GM21723 (cell line): ENCODE measurements at regions not wholly inside any gene's neighbourhood (a gene's known extent, or its start where the extent isn't known, plus 50 kb on each side); places are given as distances from the start of the nearest gene placed in this dataset.

Experiments used
- ATAC-seq: cut with Tn5 transposase; IDR thresholded peaks from one replicate; pipeline ENCODE4 v1.9.1; 2021; ENCODE audit warnings: mild to moderate bottlenecking, moderate library complexity; ENCODE audit not compliant: unreplicated experiment

DNA sequence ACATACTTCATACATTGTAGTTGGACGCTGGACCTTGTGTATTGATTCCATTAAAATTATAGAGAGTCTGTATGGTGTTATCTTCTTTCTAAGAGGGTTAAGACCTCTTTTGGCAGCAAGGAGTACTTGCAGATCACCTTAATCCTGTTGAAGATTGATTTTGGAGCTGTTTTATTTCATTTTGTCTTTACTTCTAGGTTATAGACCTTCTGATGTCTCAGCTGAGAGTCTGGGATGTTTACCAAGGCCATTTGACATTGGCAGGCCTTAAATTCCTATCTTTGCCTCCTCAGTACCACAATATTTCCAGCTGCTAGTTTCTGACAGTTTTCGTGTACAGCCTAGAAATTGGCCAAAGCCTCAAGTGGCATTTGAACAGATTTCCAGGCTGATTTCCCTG is 338.0 kb downstream of the LMO4 start:
- ATAC-seq: no peak

DNA sequence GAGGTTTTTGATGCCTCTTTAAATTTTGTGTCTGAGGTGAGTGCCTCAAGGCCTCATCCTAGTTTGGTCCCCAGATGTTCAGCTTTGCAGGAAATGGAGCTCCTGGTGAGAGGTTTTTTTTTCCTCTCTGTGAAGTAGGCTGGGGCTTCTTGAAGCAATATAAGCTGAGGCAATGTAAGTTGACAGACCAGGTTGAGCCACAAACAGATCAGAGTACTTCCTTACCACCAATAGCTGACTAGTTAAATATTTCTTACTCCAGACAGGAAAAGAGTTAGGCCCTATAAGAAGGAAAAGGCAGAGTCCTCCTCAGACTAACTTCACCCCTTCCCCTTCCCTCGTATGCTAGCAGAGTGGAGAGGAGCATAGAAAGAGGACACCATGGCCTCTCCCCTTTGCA is 341.0 kb downstream of the LMO4 start:
- ATAC-seq: no peak

DNA sequence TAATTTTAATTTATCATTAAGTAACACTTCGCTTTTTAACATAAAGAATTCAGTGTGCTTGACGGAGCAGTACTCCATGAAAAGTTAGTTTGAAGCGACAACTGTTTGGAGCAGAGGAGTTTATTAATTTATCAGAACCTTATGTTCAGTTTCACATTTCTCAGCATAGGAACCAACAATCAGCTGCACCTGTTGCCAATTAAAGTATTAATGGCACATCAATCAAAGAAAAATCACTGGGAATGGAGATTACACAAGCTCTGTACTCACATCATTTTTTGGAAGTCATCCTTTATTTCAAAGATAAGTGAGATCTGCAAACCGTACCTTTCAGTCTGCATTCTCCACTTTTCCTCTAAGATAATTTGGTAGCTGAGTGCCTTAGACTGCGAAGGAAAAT is 344.6 kb downstream of the LMO4 start:
- no peak for ATAC-seq

DNA sequence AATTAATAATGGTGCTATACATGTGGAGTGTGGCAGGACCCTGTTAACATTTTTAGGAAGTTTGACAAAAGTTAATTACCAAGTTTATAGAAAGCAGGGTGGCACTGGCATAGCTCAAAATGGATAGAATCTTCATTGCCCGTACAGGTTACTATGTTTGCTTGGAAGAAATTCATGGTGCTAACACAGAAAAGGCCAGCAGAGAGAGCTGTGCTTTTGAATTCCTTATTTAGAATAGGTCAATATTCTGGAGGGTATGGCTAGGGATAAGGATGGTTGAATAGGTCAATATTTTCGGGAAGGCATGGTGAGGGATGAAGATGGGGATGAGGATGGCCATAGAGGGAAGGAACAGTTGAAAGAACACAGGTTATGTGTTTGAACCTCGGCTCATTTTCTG is 345.1 kb downstream of the LMO4 start:
- no peak for ATAC-seq

DNA sequence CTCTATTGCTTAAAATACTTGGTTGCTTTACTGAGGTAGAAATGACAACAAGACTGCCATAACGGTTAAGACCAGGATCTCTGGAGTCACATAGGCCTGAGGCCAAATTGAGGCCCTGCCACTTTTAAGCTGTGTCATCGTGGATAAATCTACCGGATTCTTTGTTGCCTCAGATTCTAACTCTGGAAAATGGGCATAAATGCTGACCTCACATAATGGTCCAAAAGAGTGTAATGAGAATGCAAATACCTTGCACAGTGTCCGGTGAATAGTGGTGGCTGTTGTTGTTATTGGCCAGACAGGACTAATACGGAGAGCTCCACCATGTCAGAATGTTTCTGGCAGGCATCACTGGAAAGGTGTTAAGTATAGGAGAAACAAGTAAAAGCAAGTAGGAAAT is 346.1 kb downstream of the LMO4 start:
- no peak for ATAC-seq

DNA sequence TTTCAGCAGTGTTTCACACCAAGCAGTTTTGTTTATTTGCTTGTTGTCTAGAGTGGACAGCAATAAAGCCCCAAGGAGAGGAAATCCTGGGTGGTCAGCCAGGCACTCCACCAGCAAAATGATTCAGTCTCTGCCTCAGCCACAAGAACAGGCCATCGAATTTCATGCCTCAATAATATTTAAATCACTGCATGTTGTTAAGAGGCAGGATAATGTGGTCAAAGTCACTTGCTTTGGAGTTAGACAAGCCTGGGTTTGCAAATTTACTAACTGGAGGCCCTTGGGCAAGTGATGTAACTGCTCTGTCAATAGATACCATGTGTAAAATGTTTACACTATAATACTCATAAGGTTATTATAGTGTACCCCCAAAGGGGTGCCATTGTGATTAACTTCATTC is 349.6 kb downstream of the LMO4 start:
- ATAC-seq: no peak

DNA sequence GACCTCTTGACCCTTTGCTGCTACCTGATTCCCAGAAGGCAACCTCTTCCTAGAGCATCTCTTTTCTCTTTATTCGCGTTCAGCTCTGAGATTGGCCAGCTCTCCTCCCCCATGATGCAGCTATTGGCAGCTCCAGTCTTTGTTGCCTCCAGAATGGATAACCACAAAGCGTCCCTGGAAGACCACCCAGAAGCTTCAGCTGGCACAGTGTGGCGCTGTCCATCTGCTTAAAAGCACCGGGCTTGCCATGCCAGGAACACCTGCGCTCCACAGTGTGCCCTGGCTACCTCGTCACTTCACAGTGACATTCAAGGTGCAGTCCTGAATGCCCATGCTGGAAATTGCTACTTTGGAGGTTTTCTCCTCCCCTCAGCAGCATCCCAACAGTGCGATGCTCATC is 353.9 kb downstream of the LMO4 start:
- no peak for ATAC-seq

DNA sequence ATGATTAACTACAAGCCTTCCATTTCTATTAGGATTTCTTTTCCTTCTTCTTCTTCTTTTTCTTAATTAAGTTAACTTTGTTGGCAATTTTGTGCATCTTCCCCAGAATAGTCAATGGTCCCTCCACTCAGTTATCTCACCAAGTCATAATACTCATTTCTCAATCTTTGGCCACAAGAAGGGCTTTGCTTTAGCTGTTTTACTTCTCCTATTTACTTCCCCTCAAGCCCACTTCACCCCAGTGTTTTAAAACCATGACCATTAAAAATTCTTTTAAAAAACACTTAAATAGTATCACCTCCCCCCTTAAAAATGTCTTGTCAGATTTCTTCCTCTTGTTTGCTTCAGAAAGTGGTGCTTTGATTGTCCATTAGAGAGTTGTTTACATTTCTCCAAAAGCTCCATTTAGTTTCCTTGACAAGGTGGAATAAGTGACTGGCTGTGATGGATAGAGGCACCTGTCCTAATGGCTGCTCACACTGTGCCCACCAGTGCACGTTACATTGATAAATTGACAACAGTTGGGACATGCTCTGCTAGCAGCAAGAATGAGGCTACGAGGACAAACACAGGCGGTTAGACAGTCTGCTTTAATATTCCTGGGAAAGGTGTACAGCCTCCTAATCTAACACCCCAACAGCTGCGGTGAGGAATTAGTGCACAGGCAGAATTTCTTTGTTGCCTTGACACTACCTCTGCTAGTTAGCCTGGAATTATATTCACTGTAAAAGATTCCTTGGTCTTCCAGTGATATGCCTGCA is 354.7 kb downstream of the LMO4 start:
- no peak for ATAC-seq

DNA sequence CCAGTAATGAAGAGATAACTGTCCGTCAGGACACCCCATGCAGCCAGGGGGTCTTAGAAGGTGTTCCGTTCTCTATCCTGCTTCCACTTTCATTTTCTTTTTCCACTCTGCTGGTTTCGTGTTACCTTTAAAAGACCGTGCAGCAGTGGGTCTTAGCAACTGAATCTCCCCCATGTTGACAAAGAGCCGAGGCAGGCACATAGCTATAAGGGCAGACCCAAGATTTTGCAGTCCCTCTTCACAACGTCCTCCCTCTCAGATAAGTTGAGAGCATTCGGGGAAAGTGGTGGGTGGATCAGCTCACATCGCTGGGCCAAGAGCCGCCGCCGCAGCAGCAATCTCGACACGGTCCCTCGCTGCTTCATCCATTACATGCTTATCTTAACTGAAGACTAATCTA is 355.5 kb downstream of the LMO4 start:
- ATAC-seq: no peak

DNA sequence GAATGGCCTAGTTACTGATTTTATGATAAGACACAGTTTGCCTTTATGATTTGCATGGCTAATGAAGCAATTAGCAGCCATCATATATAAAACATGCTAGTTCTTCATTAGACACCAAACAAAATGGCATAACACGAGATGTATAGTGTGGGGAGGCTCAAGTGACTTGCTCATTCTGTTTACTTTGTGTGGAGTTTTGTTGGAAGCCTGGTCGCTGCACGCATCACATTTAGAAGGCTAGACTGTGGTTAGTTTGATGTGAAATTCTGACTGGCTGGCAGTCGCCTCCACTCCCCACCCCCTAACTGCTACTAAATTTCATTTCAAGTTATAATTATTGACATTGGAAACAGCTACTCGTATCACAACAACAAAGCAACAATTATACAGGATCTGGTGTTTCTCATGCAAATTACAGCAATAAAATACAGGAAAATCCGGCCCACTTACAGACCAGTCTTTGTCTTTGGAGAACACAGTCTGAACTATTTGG is 356.1 kb downstream of the LMO4 start:
- no peak for ATAC-seq

DNA sequence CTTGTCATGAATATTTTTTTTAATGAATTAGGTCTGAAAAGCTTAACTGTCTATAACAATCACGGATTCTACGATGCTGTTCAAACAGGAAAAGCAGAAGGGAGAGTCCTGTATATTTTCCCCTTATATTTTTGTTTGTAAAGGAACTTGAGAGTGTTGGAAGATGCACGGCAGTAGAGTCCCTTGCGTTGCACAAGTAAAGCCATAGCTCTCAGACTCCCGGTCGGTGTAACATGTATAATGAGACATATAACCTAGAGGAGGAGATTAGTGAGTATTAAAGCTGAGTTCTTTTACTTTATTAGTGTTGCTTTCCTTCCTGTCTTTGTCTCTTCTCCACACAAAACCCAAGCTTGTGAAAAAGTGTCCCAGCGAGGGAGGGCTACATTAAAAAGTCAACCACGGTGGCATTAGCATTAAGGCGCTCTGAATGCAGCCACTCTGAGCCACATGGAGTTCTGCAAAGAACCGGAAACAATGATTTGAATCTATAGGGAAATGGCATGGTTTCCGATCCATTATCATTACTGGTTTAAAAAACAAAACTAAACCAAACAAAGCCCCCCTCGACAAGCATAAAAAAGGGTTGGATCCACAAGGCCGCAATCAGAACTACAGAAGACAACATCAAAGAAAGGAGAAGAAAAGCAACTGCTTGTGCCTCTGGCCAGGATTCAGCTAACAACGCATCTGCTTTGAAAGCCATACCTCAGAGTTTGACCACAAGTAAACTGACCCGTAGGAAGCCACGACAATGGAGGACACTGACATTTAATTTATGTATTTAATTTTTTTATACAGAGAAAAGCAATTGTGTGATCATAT is 356.8 kb downstream of the LMO4 start:
- no peak for ATAC-seq

DNA sequence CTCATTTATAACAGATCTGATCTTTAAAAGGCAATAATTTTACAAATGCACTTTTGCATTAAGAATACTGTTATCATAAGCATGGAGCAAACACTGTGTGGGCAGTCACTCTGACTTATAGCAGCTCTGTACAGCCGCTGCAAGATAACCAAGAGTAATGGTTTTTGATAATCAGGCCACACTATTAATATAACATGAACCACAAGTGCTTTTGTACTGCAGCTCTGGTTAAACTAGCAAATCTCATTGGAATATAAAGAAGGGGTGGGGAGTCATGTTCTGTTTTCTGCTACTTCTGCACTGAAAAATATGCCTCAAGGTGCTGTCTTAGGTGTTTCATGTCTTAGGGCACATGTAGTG is 357.4 kb downstream of the LMO4 start:
- no peak for ATAC-seq

DNA sequence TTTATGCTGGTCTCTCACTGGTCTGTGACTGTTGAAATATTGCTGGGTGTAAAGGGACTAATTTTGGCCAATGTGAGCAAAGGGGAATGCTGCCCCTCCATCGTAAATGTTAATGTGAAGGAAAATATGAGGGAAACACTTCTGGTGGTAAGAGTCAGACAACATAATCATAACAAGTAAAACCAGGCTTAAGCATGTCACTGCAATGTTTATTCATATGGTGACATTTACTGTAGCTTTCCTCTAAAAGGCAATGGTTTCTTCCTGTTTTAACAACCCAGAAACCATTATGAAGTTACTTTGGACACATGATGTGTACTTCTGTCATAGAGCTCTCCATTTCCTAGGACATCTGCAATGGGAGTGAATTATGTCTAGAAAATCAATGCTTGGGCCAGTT is 358.0 kb downstream of the LMO4 start:
- ATAC-seq: no peak

DNA sequence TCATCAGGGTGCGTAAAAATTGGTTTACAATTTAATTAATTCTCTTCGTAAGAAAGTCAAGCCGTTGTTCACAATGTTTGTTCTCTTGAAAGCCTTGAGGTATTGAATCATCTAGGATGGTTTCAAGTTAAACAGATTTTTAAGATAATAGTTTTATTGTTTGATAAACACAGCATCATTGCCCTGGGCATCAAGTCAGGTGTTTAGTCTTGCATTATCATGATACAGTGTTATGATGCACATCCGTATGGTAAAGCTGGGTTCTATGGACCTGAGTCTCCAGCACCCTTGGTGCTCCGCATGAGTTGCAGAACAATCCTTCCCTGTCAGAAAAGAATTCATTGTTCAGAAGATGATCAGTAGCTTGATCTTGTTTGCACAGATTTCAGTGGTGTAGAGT is 359.5 kb downstream of the LMO4 start:
- ATAC-seq: no peak

DNA sequence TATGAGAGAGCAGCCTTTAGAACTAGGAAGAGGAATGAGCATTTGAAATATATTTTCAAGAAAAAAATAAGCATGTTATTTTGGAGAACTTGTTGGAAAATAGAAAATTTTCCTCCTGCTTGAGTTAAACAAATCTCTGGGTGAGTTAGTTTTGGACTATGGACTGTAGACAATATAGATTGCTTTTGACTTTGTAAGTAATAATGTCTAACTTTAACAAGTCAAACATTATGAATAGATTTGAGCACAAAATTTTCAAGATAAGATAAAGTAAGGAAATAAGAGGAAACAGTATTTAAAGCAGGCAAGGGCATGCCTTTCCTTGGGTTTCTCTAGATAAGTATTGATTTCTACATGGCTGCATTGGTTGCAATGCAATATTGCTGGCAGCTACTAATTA is 360.8 kb downstream of the LMO4 start:
- ATAC-seq: no peak

DNA sequence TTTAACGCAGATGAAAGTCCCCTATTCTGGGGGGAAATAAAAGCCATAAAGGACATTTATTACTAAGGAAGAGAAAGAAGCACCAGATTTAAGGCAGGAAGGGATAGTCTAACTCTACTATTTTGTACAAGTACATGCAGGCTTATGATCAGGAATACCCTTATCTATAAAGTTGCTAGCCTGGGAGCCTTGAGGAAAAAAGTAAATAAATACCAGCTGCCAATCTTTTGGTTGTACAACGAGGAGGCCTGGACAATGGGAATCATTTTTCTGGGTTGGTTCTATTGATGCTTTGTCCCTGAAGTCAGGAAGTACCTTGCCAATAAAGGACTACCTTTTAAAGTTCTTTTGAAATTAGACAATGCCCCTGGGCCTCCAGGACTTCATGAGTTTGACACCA is 367.8 kb downstream of the LMO4 start:
- ATAC-seq: no peak

DNA sequence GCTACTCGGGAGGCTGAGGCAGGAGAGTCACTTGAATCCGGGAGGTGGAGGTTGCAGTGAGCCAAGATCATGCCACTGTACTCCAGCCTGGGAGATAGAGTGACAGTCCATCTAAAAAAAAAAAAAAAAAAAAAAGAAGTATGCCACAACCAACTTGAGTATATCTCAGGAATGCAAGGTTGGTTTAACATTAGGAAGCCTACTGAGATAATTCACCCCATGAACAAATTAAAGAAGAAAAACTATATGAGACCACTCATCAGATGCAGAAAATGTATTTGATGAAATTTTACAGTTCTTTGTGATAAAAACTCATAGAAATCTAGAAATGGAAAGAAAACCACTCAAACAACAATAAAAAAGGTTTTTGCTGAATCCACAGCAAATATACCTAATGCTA is 373.8 kb downstream of the LMO4 start:
- ATAC-seq: no peak

DNA sequence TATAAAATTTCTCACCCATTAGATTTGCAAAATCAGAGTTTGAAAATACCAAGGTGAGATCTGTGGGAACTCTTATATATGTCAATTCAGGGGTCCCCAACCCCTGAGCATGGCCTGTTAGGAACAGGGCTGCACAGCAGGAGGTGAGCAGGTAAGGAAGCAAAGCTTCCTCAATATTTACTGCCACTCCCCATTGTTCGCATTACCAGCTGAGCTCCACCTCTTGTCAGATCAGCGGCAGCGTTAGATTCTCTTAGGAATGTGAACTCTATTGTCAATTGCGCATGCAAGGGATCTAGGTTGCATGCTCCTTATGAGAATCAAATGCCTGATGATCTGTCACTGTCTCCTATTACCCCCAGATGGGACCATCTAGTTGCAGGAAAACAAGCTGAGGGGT is 376.6 kb downstream of the LMO4 start:
- no peak for ATAC-seq

DNA sequence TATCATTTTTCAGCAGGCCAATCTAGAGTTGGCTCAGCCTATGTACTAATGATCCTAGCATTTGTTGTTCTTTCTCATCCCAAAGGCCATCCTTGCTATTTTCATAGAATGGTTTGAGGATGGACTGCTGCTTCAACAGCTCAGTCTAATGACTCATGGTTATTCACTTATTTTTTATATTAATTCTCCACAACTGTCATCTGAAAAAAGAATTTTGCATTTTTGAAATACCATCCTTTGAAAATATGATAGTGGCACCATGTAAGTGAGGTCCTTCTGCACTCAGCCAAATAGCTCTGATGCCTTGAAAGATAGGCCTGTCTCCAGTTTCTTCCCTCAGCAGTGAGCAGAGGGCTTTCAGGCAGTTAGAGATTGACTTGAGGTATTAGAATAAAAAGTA is 377.5 kb downstream of the LMO4 start:
- ATAC-seq: no peak

DNA sequence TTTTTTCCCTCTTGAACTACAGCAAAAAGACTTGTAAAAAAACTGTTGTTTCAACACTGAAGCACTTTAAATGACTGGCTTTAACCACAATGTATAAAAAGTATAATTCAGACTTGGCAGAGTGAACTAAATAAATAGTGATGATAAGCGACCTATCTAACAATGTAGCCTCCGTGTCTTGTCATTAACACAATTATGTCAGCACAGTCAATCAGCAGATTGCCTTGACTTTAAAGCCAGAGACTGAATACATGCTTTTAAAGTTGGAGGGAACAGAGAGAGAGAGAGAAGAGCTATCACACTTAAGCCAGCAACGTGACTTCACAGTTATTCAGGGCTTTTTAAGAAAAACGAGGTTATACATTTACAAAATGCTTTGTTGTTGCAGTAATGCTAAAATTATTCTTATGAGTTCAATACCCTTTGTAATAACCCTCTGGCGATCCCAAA is 378.1 kb downstream of the LMO4 start:
- no peak for ATAC-seq

DNA sequence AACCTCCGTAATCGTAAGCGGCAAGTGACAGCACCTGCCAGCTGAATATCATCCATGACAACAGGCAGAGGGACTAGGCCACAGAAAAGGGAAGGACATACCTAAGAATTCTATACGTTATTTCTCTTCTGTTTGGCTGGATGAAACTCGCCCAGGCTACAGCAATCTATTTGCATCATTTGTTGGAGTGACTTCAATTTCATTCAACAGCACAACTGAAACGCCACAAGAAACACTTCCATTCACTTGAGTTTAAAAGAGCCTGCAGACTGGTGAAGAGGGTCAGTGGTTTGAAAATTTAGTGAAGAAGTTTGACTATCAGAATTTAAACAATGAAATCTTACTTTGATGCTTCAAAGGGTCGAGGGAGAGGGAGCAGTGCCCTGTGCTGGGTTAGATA is 378.7 kb downstream of the LMO4 start:
- ATAC-seq: no peak

DNA sequence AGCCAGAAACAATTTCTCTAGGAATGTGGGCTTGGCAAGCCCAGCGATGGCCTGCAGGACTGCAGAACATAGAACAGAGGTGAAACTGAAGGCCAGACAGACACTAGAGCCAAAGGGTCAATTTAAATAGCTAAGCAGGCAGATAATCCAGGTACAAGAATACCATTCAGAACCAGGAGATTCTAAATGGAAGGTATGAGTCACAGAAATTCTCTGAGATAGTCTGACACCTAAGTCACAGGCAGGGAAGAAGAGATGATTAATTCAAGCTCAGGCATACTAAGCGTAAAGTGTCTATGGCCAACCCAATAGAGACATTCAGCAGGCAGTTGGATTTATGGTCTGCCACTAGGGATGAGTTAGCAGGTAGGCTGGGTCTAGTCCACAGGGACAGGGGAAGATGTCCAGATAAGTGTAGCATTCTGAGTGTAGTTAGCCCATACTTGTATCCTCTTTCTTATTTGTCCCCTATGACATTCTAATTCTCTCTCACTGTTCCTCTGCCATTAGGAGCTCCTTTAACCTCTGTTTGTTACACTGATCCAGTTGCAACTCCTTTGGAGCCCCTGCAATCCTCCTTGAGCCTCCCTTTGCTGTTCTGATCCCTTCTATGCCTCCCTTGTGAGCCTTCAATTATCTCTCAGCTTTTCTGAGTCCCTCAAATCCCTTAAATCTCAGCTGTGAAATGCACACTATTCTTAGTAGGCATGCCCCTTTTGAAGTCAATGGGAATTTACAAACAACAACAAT is 383.8 kb downstream of the LMO4 start:
- no peak for ATAC-seq
